ENCODE measurements at regions not wholly inside any gene's neighbourhood (a gene's known extent, or its start where the extent isn't known, plus 50 kb on each side); places are given as distances from the start of the nearest gene placed in this dataset.

DNA sequence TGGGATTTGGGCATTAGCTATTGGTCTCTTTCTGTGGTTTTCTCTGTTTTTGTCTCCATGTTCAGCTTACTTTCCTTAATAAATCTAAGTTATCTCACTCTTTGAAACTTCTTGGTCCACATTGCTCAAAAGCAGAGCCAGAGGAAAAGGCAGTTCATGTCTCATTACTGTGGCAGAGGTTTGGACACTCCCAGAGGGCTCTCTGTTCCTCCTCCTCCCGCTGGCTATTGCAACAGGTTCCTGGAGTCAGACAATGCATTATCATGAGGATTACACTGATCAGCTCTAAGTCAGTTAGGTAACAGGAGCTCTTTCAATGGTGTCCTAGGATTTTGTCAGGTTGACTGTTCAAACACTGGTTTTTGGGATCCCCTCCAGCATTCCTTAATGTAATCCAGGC lies 298.8 kb downstream of the NDFIP2 start:
- TF ChIP-seq CTCF (IDR thresholded peaks at IDR 0.05; ENCODE audit: insufficient read depth, low read length, poor library complexity, severe bottlenecking) (no peak), EZH2phosphoT487 (conservative IDR thresholded peaks at IDR 0.05; ENCODE audit: low read length) (no peak)

All from SU-DHL-6 (cell line).